ENCODE measurements at regions not wholly inside any gene's neighbourhood (a gene's known extent, or its start where the extent isn't known, plus 50 kb on each side); places are given as distances from the start of the nearest gene placed in this dataset.

DNA sequence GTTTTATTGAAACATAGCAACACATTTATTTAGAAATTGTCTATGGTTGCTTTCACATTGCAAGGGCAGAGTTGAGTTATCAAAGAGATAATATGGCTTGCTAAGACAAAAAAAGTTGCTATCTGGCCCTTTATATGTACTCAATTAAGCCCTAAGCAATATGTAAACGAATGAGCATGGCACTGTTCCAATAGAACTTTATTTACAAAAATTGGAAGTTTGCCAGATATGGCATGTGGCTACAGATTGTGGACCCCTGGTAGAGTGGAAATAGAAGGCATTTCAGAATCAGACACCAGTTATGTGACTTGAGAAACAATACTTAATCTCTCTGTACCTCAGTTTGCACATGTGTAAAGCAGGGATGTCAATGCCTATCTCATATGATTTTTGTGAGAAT, 515.6 kb upstream of the SGO1 start:
- DNase-seq (ENCODE audit: low read depth): no peak
- TF ChIP-seq, protein P1, sequence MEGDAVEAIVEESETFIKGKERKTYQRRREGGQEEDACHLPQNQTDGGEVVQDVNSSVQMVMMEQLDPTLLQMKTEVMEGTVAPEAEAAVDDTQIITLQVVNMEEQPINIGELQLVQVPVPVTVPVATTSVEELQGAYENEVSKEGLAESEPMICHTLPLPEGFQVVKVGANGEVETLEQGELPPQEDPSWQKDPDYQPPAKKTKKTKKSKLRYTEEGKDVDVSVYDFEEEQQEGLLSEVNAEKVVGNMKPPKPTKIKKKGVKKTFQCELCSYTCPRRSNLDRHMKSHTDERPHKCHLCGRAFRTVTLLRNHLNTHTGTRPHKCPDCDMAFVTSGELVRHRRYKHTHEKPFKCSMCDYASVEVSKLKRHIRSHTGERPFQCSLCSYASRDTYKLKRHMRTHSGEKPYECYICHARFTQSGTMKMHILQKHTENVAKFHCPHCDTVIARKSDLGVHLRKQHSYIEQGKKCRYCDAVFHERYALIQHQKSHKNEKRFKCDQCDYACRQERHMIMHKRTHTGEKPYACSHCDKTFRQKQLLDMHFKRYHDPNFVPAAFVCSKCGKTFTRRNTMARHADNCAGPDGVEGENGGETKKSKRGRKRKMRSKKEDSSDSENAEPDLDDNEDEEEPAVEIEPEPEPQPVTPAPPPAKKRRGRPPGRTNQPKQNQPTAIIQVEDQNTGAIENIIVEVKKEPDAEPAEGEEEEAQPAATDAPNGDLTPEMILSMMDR (conservative IDR thresholded peaks at IDR 0.05; ENCODE audit: low read depth, low read length): no peak
- no peak overlapping the region for H3K4me3 ChIP-seq (ENCODE audit: low read depth, low read length)

DNA sequence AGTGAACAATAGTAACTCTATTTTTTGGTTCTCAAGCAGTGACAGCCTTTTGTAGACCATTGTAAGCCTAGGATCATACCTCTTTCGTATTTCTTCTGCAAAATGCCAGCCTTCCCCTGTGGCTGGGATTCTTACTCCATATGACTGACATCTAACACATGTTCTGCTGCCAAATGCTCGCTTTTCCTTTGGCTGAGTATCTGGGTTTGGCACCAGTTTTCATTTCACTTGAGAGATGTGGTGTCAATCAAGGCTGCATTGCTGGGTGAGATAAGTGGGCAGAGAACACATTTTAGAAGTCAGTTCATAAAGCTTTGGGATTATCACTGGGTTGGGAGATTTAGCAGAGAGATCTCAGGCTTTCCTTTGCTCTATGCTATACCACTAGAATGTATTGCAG, 514.7 kb upstream of the SGO1 start:
- H3K4me3 ChIP-seq (ENCODE audit: low read depth, low read length): no peak overlapping the region
- no peak for DNase-seq (ENCODE audit: low read depth)
- TF ChIP-seq, protein P1 (conservative IDR thresholded peaks at IDR 0.05; ENCODE audit: low read depth, low read length): no peak

DNA sequence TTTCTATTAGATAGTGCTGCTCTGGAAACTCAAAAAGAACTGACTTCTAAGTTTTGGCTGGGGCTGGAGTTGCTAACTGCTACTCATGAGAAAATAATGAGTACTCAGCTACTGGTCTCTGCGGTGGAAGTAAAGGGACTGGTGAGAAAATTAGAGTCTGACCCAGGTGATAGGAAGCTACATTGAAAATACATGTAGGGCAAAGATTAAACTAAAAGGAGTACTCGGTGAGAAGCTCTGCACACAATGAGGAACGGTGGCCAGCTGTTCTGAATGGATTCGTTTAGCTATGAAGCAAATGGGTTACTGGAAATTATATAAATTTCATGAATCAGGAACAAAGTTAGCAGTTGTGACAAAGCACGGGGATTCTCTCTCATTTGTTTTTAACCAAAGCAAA, 512.9 kb upstream of the SGO1 start:
- DNase-seq (ENCODE audit: low read depth): no peak
- H3K4me3 ChIP-seq (ENCODE audit: low read depth, low read length): no peak overlapping the region
- TF ChIP-seq, protein P1 (conservative IDR thresholded peaks at IDR 0.05; ENCODE audit: low read depth, low read length): no peak

DNA sequence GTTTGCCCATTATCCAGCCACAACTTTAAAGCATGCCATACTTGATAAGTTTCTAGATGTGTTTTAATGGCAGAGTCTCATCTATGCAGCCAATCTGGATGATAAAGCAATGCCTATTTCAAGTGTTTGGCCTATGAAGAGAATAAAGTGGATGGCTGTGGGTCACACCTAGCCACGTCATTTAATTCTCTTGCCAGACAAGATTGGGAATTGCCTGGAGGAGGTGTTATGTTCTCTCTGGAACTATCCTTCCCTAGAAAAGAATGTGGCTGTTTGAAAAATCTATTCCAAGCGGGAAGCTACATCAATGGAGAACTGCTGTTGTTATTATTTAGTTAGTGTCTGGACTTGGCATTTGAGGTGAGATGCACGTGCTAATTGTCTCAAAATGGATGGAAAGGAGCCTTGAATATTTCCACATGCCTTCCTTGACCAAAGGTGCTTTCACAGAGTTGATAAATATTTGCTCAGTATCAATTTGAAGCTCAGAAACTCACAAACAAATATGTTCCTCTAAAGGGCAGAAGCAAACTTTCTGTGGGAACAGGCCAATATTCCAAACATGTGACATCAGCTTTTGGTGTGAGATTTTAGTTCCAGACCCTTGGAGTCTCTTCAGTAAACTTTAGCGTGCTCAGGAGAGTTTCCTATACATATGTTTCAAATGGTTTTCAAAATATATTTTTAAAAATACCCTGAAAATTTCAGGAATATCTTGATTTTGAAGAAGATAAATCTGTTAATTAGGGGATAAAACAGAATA, 510.6 kb upstream of the SGO1 start:
- TF ChIP-seq, protein P1 (conservative IDR thresholded peaks at IDR 0.05; ENCODE audit: low read depth, low read length): no peak
- no peak for DNase-seq (ENCODE audit: low read depth)
- H3K4me3 ChIP-seq (ENCODE audit: low read depth, low read length): no peak overlapping the region

DNA sequence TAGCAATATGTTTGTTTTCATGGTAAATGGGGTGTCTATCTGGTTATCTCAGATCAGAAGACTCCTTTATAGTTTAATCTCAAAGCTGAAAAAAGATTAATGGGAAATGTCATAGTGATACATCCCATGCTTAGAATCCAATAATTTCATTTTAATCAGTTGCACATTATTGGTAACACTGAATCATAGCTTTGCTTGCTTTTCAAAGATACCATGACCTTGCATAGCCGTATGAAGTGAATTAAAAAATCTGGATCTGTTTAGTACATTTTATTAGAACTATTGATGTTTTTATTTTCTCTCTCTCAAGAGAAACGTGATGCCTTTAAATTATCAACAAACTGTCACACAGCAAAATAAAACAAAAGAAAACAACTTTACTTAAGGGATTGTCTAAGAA, 506.7 kb upstream of the SGO1 start:
- TF ChIP-seq, protein P1 (conservative IDR thresholded peaks at IDR 0.05; ENCODE audit: low read depth, low read length): no peak
- no peak for DNase-seq (ENCODE audit: low read depth)
- no peak overlapping the region for H3K4me3 ChIP-seq (ENCODE audit: low read depth, low read length)

DNA sequence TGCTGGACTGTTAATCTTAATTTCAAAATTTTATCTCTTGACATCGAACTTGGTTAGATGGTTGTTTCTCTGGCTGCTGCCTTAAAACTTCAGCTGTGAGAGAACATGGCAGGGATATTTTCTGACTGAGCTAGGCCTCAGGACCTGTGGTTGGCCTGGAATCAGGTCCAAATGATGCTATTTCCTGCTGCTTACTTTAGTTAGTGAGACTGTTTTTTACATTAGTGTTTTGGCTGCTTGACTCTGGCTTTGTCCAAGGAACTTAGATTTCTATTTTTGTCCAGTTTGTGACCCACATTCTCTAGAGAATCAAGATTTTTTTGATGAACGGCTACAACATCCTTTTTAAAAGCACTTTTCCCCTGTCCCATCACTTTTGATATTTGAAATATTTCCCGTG, 497.9 kb upstream of the SGO1 start:
- no peak for DNase-seq (ENCODE audit: low read depth)
- TF ChIP-seq, protein P1 (conservative IDR thresholded peaks at IDR 0.05; ENCODE audit: low read depth, low read length): no peak
- no peak overlapping the region for H3K4me3 ChIP-seq (ENCODE audit: low read depth, low read length)

DNA sequence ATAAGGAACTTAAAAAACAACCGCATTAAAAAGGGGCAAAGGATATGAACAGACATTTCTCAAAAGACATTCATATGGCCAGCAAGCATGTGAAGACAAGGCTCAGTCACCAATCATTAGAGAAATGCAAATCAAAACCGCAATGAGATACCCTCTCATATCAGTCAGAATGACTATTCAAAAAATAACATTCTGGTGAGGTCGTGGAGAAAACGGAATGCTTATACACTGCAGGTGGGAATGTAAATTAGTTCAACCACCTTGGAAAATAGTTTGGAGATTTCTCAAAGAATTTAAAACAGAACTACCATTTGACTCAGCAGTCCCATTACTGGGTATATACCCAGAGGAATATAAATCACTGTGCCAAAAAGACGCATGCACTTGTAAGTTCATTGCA, 496.6 kb upstream of the SGO1 start:
- TF ChIP-seq, protein P1 (conservative IDR thresholded peaks at IDR 0.05; ENCODE audit: low read depth, low read length): no peak
- DNase-seq (ENCODE audit: low read depth): no peak
- no peak overlapping the region for H3K4me3 ChIP-seq (ENCODE audit: low read depth, low read length)

All from epithelial cell of proximal tubule (primary cell).